ENCODE measurements at regions not wholly inside any gene's neighbourhood (a gene's known extent, or its start where the extent isn't known, plus 50 kb on each side); places are given as distances from the start of the nearest gene placed in this dataset.
"Not testable (repeated sequence)": the region's sequence is repeated elsewhere in the genome, so short reads cannot be mapped to it uniquely, and the experiment has no call there.

GRCh38 chr1:232417636-232418248, 212.2 kb downstream of the SIPA1L2 start:
- no peak for DNase-seq (ENCODE audit: low read depth, low spot score)

GRCh38 chr1:232416026-232416568, 213.8 kb downstream of the SIPA1L2 start:
- no peak for DNase-seq (ENCODE audit: low read depth, low spot score)

GRCh38 chr1:232415481-232415880, 214.5 kb downstream of the SIPA1L2 start:
- not testable (repeated sequence) for DNase-seq (ENCODE audit: low read depth, low spot score)

- no peak for DNase-seq (ENCODE audit: low read depth, low spot score)
Measured at GRCh38 chr1:232414100-232414499, 215.8 kb downstream of the SIPA1L2 start.

GRCh38 chr1:232413674-232414073, 216.3 kb downstream of the SIPA1L2 start:
- DNase-seq (ENCODE audit: low read depth, low spot score): no peak

GRCh38 chr1:232409584-232409983, 220.3 kb downstream of the SIPA1L2 start:
- no peak for DNase-seq (ENCODE audit: low read depth, low spot score)

- no peak for DNase-seq (ENCODE audit: low read depth, low spot score)
Measured at GRCh38 chr1:232407120-232407519, 222.8 kb downstream of the SIPA1L2 start.

- DNase-seq (ENCODE audit: low read depth, low spot score): no peak
Measured at GRCh38 chr1:232405781-232406180, 224.2 kb downstream of the SIPA1L2 start.

- no peak for DNase-seq (ENCODE audit: low read depth, low spot score)
Measured at GRCh38 chr1:232404981-232405731, 224.8 kb downstream of the SIPA1L2 start.

- no peak for DNase-seq (ENCODE audit: low read depth, low spot score)
Measured at GRCh38 chr1:232404227-232404626, 225.7 kb downstream of the SIPA1L2 start.

- DNase-seq (ENCODE audit: low read depth, low spot score): no peak
Measured at GRCh38 chr1:232403017-232403714, 226.8 kb downstream of the SIPA1L2 start.

GRCh38 chr1:232398823-232399222, 231.1 kb downstream of the SIPA1L2 start:
- DNase-seq (ENCODE audit: low read depth, low spot score): no peak

- DNase-seq (ENCODE audit: low read depth, low spot score): no peak
Measured at GRCh38 chr1:232393444-232394146, 236.3 kb downstream of the SIPA1L2 start.

GRCh38 chr1:232393010-232393409, 236.9 kb downstream of the SIPA1L2 start:
- DNase-seq (ENCODE audit: low read depth, low spot score): no peak

- DNase-seq (ENCODE audit: low read depth, low spot score): no peak
Measured at GRCh38 chr1:232390590-232390989, 239.3 kb downstream of the SIPA1L2 start.

- no peak for DNase-seq (ENCODE audit: low read depth, low spot score)
Measured at GRCh38 chr1:232389744-232390143, 240.2 kb downstream of the SIPA1L2 start.

- DNase-seq (ENCODE audit: low read depth, low spot score): no peak
Measured at GRCh38 chr1:232388363-232388762, 241.6 kb downstream of the SIPA1L2 start.

- DNase-seq (ENCODE audit: low read depth, low spot score): no peak
Measured at GRCh38 chr1:232386721-232387510, 243.0 kb downstream of the SIPA1L2 start.

- DNase-seq (ENCODE audit: low read depth, low spot score): no peak
Measured at GRCh38 chr1:232386294-232386693, 243.6 kb downstream of the SIPA1L2 start.

- no peak for DNase-seq (ENCODE audit: low read depth, low spot score)
Measured at GRCh38 chr1:232385221-232385620, 244.7 kb downstream of the SIPA1L2 start.
